Epithelial cell of esophagus (primary cell): ENCODE measurements at regions not wholly inside any gene's neighbourhood (a gene's known extent, or its start where the extent isn't known, plus 50 kb on each side); places are given as distances from the start of the nearest gene placed in this dataset.

Source experiments
- DNase-seq: peaks from one replicate; pipeline ENCODE4 v3.0.0; 2010; ENCODE audit warnings: low read depth
- H3K4me3 ChIP-seq: 2 replicates; pipeline ENCODE4 v1.5.1; 2011; ENCODE audit warnings: mild to moderate bottlenecking, low read length, control low read depth
- CTCF ChIP-seq: IDR thresholded peaks from 2 replicates; pipeline ENCODE4 v1.5.1; 2011; ENCODE audit warnings: low read depth, mild to moderate bottlenecking, low read length, control low read depth, inconsistent platforms; ENCODE audit not compliant: insufficient read depth; ENCODE audit errors: missing control alignments

GRCh38 chr9:102569436-102569835, 425.7 kb upstream of the CYLC2 start:
- no peak overlapping the region for H3K4me3 ChIP-seq
- no peak for TF ChIP-seq CTCF
- DNase-seq, result no peak

- no peak for TF ChIP-seq CTCF
- no peak for DNase-seq
- no peak overlapping the region for H3K4me3 ChIP-seq
Measured at GRCh38 chr9:102551346-102551745, 443.8 kb upstream of the CYLC2 start.

- TF ChIP-seq CTCF, result no peak
- no peak for DNase-seq
- no peak overlapping the region for H3K4me3 ChIP-seq
Measured at GRCh38 chr9:102550886-102551285, 444.2 kb upstream of the CYLC2 start.

- no peak for TF ChIP-seq CTCF
- H3K4me3 ChIP-seq, result no peak overlapping the region
- DNase-seq, result no peak
Measured at GRCh38 chr9:102550266-102550665, 444.9 kb upstream of the CYLC2 start.

GRCh38 chr9:102534031-102534430, 461.1 kb upstream of the CYLC2 start:
- no peak for DNase-seq
- no peak overlapping the region for H3K4me3 ChIP-seq
- TF ChIP-seq CTCF, result no peak

- TF ChIP-seq CTCF, result no peak
Measured at GRCh38 chr9:102521097-102521755, 473.9 kb upstream of the CYLC2 start.

GRCh38 chr9:102519423-102519822, 475.7 kb upstream of the CYLC2 start:
- no peak for TF ChIP-seq CTCF

More at GRCh38 chr9:102521097-102521755, 473.9 kb upstream of the CYLC2 start:
- no peak for DNase-seq
- no peak overlapping the region for H3K4me3 ChIP-seq

More at GRCh38 chr9:102519423-102519822, 475.7 kb upstream of the CYLC2 start:
- DNase-seq, result no peak
- no peak overlapping the region for H3K4me3 ChIP-seq
